Tibial artery (tissue), 4 donors: ENCODE measurements at regions not wholly inside any gene's neighbourhood (a gene's known extent, or its start where the extent isn't known, plus 50 kb on each side); places are given as distances from the start of the nearest gene placed in this dataset.
A peak's percentile ranks its signal among the peaks of the same experiment; 100 is the strongest.

ENCODE experiments used
- DNase-seq, 2 donors: peaks; one replicate each; pipeline ENCODE4 v3.0.0-alpha.2; 2019
- H3K27ac ChIP-seq, 2 donors: fragments of 200-600 bp; sonication (generic) in 1 of 2; 1 replicate in 1 of 2; 2 replicates in 1 of 2; pipeline ENCODE4 v1.5.1; 2018 to 2019; ENCODE audit warnings: mild to moderate bottlenecking in 1 of 2
- H3K27me3 ChIP-seq, 2 donors: fragments of 200-600 bp; sonication (generic) in 1 of 2; one replicate each; pipeline versions ENCODE4 v1.5.1 to v1.6.0; 2016 to 2019
- H3K36me3 ChIP-seq, 3 donors: fragments of 200-600 bp; sonication (generic) in 2 of 3; one replicate each; pipeline ENCODE4 v1.5.1; 2016 to 2019; ENCODE audit warnings: mild to moderate bottlenecking in 2 of 3
- H3K4me1 ChIP-seq, 4 donors: fragments of 200-600 bp; sonication (generic) in 2 of 4; 1 replicate in 3 of 4; 2 replicates in 1 of 4; pipeline ENCODE4 v1.5.1; 2016 to 2019
- H3K4me3 ChIP-seq, 2 donors: fragments of 200-600 bp; sonication (generic) in 1 of 2; 1 replicate in 1 of 2; 2 replicates in 1 of 2; pipeline ENCODE4 v1.5.1; 2018 to 2019; ENCODE audit warnings: mild to moderate bottlenecking in 2 of 2
- H3K9me3 ChIP-seq, 3 donors: fragments of 200-600 bp; sonication (generic) in 1 of 3; one replicate each; pipeline ENCODE4 v1.5.1; 2016 to 2019
- intact Hi-C: fragments of 100-400 bp; cut with DNase I; formaldehyde crosslinking; loops from one replicate; pipeline ENCODE4 v1.15.0; 2023; ENCODE audit warnings: low total_unique reads
- TF ChIP-seq, protein P1 (sequence below), 2 experiments: fragments of 200-600 bp in 1 of 2; fragments of 450-650 bp in 1 of 2; IDR thresholded peaks; one replicate each; pipeline ENCODE4 v1.5.1; 2017 to 2019; ENCODE audit warnings: antibody characterized with exemption in 2 of 2, mild to moderate bottlenecking in 1 of 2, moderate library complexity in 1 of 2

DNA sequence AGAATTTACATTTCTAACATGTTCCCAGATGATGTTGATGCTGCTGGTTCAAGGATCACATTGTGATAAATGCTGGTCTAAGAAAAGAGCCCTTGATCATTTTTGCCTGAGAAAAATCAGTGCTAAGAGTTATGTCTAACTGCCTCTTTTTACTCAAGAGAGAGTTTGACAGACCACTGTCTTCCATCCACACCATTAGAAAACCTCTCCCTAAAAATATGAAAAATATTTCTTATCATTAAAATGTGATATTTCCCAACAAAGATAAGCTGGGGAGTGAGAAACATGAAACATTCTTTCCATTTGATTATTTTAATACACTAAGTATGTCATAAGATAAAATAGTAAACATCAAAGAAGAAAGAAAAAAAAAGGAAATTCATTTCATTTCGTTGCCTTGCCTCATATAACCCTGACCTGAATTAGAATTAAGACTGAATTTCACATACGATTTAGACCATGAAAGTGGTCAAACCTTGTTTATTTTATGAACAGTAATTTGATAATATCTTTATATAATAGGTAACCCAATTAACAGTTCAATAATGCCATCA, 471.8 kb upstream of the ARHGEF26 start:
- no peaks in the 10 kb centered on the region for H3K27me3 ChIP-seq
- no peaks in the 10 kb centered on the region for H3K36me3 ChIP-seq
- DNase-seq: no peak
- TF ChIP-seq, protein P1, sequence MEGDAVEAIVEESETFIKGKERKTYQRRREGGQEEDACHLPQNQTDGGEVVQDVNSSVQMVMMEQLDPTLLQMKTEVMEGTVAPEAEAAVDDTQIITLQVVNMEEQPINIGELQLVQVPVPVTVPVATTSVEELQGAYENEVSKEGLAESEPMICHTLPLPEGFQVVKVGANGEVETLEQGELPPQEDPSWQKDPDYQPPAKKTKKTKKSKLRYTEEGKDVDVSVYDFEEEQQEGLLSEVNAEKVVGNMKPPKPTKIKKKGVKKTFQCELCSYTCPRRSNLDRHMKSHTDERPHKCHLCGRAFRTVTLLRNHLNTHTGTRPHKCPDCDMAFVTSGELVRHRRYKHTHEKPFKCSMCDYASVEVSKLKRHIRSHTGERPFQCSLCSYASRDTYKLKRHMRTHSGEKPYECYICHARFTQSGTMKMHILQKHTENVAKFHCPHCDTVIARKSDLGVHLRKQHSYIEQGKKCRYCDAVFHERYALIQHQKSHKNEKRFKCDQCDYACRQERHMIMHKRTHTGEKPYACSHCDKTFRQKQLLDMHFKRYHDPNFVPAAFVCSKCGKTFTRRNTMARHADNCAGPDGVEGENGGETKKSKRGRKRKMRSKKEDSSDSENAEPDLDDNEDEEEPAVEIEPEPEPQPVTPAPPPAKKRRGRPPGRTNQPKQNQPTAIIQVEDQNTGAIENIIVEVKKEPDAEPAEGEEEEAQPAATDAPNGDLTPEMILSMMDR (IDR thresholded peaks at IDR 0.05): no peak
- no peak overlapping the region for H3K27ac ChIP-seq
- no peaks in the 10 kb centered on the region for H3K9me3 ChIP-seq
- intact Hi-C loops: no loop called here
- no peaks in the 10 kb centered on the region for H3K4me1 ChIP-seq
- H3K4me3 ChIP-seq: no peak overlapping the region

DNA sequence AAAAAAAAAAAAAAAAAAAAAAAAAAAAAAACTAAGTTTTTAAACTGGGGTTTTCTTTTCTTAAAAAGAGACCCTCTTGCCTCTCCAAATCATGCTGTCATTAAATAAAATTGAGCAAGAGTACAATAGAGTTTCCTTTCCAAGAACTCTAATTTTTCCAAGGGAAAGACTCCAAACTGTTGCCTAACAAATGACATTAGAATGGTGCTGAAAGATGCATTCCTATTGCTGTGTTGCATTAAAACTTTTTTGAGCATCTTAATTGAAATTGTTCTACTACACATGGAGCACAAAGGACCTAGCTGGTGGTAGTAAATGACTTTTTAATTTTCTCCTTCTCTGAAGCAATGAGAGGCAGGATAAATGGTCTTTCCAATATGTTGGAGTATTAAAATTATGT, 469.1 kb upstream of the ARHGEF26 start:
- Histone ChIP-seq H3K4me3 (no peak overlapping the region), H3K4me1 (no peaks in the 10 kb centered on the region), H3K36me3 (no peaks in the 10 kb centered on the region), H3K9me3 (no peaks in the 10 kb centered on the region), H3K27me3 (no peaks in the 10 kb centered on the region), H3K27ac (no peak overlapping the region)
- intact Hi-C loops: no loop called here
- DNase-seq: no peak
- TF ChIP-seq, protein P1 (IDR thresholded peaks at IDR 0.05): no peak

DNA sequence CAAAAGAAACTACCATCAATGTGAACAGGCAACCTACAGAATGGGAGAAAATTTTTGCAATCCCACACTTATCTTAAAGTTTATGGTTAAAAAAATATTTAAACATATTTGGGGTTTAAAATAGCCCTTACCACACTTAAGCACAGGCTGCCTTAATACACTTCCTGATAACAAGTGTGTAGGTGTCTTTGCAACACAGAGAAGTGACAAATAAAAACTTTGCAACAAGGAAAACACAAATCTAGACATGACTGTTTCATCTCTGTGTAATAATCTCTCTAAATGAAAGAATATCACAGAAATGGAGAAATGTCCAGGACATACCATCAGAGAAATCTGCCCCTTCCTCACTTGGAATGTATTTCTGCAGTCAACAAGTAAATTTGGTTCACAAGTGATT, 464.1 kb upstream of the ARHGEF26 start:
- H3K9me3 ChIP-seq: no peaks in the 10 kb centered on the region
- DNase-seq: no peak
- H3K27ac ChIP-seq: no peak overlapping the region
- H3K27me3 ChIP-seq: no peaks in the 10 kb centered on the region
- H3K4me3 ChIP-seq: no peak overlapping the region
- H3K4me1 ChIP-seq: no peaks in the 10 kb centered on the region
- TF ChIP-seq, protein P1 (IDR thresholded peaks at IDR 0.05): no peak
- H3K36me3 ChIP-seq: no peaks in the 10 kb centered on the region
- intact Hi-C loops: no loop called here

DNA sequence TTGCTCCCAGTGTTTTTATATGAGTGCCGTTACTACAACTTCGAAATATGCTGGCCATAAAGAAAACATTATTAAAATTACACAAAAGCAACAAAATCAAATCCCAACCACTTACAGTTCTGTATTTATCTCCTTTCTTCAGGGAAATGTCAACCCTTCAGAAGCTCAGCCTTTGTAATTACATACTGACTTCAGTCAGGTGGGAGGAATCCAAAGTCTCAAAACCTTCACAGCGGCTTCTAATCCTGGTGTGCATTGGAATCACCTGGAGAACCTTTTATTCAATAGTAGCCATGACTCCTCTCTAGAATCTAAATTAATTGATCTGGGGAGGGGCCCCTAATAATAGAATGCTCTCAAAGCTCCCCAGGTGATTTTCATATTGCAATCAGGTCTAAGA, 463.7 kb upstream of the ARHGEF26 start:
- Histone ChIP-seq H3K36me3 (no peaks in the 10 kb centered on the region), H3K27me3 (no peaks in the 10 kb centered on the region), H3K27ac (no peak overlapping the region), H3K4me3 (no peak overlapping the region), H3K9me3 (no peaks in the 10 kb centered on the region), H3K4me1 (no peaks in the 10 kb centered on the region)
- intact Hi-C loops: no loop called here
- TF ChIP-seq, protein P1 (IDR thresholded peaks at IDR 0.05): no peak
- no peak for DNase-seq

DNA sequence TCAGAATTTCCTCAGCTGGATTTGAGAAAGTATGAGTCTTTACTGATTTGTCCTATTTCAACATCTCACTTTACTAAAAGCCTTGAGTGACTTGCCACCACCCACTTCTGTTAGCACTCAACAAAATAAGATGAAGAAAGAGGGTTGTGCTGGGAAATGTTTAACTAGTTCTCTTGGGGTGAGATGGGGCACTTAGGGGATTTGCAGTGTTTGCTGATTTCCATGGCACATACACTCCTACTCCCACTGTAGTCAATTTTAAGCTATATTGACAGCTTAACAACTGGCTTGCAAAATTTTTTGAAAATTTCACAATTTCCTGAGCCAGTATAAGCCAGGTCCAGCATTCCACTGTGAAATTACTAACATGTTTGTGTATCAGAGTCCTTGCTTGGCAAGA, 463.1 kb upstream of the ARHGEF26 start:
- Histone ChIP-seq H3K36me3 (no peaks in the 10 kb centered on the region), H3K4me3 (no peak overlapping the region)

More for the DNA sequence above, 463.1 kb upstream of the ARHGEF26 start:
- Histone ChIP-seq H3K27ac (no peak overlapping the region), H3K27me3 (no peaks in the 10 kb centered on the region), H3K9me3 (no peaks in the 10 kb centered on the region), H3K4me1 (no peaks in the 10 kb centered on the region)
- DNase-seq: peak in 1 of 2 donors; percentile 38
- intact Hi-C loops: no loop called here
- TF ChIP-seq, protein P1 (IDR thresholded peaks at IDR 0.05): no peak
